ENCODE measurements at regions not wholly inside any gene's neighbourhood (a gene's known extent, or its start where the extent isn't known, plus 50 kb on each side); places are given as distances from the start of the nearest gene placed in this dataset.

GRCh38 chr4:60175241-60175640 is 1024.9 kb upstream of the ADGRL3 start:
- no peak for TF ChIP-seq CTCF (IDR thresholded peaks at IDR 0.05)
- TF ChIP-seq EP300 (IDR thresholded peaks at IDR 0.05), result no peak
